ENCODE measurements at regions not wholly inside any gene's neighbourhood (a gene's known extent, or its start where the extent isn't known, plus 50 kb on each side); places are given as distances from the start of the nearest gene placed in this dataset.

DNA sequence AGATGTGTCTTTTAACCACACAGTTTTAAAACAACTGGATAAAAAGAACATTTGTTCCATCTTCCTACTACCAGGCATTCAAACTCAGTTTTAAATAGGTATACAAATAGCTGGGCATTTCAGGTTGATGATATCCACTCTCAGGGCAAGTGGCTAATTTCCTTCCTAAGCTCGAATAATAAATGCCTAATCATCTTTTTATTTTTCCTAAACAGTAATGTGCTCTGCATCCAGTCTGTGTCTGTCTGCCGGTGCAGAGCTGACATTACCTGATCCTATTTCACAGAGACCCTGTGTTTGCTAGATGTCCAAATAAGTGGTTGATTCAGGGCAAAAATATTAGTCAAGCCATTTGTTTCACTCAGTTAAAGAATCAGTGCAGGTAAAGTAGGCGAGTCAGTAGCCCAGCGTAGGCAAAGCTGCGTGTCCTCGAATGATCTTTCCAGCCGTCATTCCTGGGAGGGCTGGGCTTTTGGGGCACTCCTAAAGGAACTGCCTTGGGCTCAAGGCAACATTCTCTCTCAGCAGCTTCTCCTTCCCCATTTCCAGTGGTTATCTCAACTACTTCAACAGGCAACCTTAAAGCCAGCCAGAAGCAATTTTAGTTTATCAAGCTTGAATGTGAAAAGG is 74.2 kb upstream of the BMP2 start:
- Histone ChIP-seq H3K9me3 (ENCODE audit: control insufficient read depth, insufficient read depth, low read length) (no peaks in the 10 kb centered on the region), H3K4me3 (ENCODE audit: low read depth, low read length) (no peak overlapping the region), H3K27ac (ENCODE audit: low read depth, low read length) (no peak overlapping the region), H3K27me3 (ENCODE audit: control insufficient read depth, insufficient read depth, low read length) (no peaks in the 10 kb centered on the region)
- CTCF ChIA-PET = interaction anchor here (0.6 to 2.2 kb wide), 4 partner anchors 15 to 312 kb away, joined by 3 to 10 read pairs (median 3); no protein-coding TSS in a partner anchor
- TF ChIP-seq, protein P1, sequence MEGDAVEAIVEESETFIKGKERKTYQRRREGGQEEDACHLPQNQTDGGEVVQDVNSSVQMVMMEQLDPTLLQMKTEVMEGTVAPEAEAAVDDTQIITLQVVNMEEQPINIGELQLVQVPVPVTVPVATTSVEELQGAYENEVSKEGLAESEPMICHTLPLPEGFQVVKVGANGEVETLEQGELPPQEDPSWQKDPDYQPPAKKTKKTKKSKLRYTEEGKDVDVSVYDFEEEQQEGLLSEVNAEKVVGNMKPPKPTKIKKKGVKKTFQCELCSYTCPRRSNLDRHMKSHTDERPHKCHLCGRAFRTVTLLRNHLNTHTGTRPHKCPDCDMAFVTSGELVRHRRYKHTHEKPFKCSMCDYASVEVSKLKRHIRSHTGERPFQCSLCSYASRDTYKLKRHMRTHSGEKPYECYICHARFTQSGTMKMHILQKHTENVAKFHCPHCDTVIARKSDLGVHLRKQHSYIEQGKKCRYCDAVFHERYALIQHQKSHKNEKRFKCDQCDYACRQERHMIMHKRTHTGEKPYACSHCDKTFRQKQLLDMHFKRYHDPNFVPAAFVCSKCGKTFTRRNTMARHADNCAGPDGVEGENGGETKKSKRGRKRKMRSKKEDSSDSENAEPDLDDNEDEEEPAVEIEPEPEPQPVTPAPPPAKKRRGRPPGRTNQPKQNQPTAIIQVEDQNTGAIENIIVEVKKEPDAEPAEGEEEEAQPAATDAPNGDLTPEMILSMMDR (IDR thresholded peaks at IDR 0.05; ENCODE audit: low read depth, low read length) = no peak
- POLR2A ChIA-PET = no interaction called here
- DNase-seq (ENCODE audit: low read depth, low spot score) = no peak

DNA sequence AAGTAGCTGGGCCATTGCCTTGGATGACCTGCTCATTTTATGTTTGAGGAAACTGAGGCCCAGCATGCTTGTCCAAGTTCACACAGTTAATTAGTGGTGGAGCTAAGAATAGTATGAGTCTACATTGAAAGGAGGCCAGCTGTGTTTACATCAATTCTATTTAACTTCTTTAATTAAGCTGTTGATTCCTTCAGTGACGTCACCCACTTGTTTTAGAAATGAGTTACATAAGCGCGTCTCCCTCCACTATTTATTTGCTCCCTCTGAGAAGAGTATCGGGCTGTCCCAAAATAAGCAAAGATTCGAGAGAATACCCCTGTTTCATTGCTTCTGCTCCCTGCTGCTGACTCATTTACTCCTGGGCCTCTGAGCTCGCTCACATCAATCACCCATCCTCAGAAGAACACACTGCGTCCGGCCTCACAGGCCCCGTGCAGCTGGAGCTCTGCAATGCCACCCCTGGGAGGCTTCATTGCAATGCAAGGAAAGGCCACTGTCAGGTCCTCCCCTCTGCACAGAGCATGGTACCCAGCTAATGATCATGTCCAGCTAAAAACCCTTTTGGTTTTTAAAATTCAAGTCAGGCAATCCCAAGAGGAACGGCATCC is 74.8 kb upstream of the BMP2 start:
- DNase-seq (ENCODE audit: low read depth, low spot score) = no peak
- CTCF ChIA-PET = interaction anchor here (0.6 to 2.2 kb wide), 3 partner anchors 15 to 81 kb away, joined by 3 to 10 read pairs (median 3); no protein-coding TSS in a partner anchor
- H3K9me3 ChIP-seq (ENCODE audit: control insufficient read depth, insufficient read depth, low read length) = no peaks in the 10 kb centered on the region
- no peaks in the 10 kb centered on the region for H3K27me3 ChIP-seq (ENCODE audit: control insufficient read depth, insufficient read depth, low read length)
- POLR2A ChIA-PET = no interaction called here
- H3K4me3 ChIP-seq (ENCODE audit: low read depth, low read length) = no peak overlapping the region
- no peak overlapping the region for H3K27ac ChIP-seq (ENCODE audit: low read depth, low read length)
- TF ChIP-seq, protein P1 (IDR thresholded peaks at IDR 0.05; ENCODE audit: low read depth, low read length) = no peak

DNA sequence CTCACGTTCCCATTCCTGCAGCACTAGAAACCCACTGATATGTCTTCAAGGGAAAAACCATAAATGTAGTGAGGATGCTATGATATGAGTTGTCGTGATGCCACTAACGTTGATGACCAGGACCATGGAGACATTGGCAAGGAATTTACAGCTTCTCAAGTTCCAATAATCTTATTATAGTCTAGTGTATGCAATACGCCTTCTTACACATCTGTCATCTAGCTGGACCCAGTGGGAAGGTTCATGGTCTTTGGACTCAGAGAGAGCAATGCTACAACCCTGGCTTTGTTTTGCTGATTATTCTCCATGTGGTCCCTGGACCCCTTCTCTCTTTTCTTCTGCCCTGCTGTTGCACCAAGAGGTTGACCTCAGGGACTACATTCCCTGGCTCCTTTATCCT is 76.0 kb upstream of the BMP2 start:
- H3K9me3 ChIP-seq (ENCODE audit: control insufficient read depth, insufficient read depth, low read length) = no peaks in the 10 kb centered on the region
- CTCF ChIA-PET = no interaction called here
- DNase-seq (ENCODE audit: low read depth, low spot score) = no peak
- POLR2A ChIA-PET = no interaction called here
- TF ChIP-seq, protein P1 (IDR thresholded peaks at IDR 0.05; ENCODE audit: low read depth, low read length) = no peak
- no peak overlapping the region for H3K4me3 ChIP-seq (ENCODE audit: low read depth, low read length)
- no peaks in the 10 kb centered on the region for H3K27me3 ChIP-seq (ENCODE audit: control insufficient read depth, insufficient read depth, low read length)
- no peak overlapping the region for H3K27ac ChIP-seq (ENCODE audit: low read depth, low read length)

DNA sequence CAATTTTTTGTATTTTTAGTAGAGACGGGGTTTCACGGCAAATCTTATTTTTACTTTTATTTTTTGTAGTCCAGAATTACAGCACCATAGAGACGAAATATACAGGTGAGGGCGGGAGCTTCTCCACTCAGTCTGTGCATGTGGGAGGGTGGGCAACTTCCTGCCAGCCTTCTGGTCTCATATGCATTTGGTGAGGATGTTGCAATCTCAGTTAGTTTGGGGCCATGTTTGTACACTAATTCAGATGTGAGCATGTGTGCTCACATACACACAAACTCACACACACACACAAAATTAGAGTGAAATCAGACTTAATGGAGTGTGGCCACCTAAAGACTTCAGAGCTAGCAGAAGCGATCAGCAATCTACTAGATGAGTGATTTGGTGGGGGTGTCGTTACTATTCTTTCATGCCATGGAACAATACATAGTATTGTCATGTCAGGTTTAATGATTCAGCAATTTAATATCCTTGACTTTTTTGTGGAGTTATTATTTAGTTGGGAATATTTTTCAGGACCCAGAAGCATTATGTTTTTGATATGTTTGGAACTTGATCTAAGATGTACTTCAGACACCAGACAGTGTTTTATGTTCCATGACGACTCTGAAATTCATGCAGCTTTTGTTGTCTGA is 78.0 kb upstream of the BMP2 start:
- Histone ChIP-seq H3K9me3 (ENCODE audit: control insufficient read depth, insufficient read depth, low read length) (no peaks in the 10 kb centered on the region), H3K27ac (ENCODE audit: low read depth, low read length) (no peak overlapping the region), H3K4me3 (ENCODE audit: low read depth, low read length) (no peak overlapping the region), H3K27me3 (ENCODE audit: control insufficient read depth, insufficient read depth, low read length) (no peaks in the 10 kb centered on the region)
- TF ChIP-seq, protein P1 (IDR thresholded peaks at IDR 0.05; ENCODE audit: low read depth, low read length) = no peak
- ChIA-PET CTCF (no interaction called here), POLR2A (no interaction called here)
- no peak for DNase-seq (ENCODE audit: low read depth, low spot score)

DNA sequence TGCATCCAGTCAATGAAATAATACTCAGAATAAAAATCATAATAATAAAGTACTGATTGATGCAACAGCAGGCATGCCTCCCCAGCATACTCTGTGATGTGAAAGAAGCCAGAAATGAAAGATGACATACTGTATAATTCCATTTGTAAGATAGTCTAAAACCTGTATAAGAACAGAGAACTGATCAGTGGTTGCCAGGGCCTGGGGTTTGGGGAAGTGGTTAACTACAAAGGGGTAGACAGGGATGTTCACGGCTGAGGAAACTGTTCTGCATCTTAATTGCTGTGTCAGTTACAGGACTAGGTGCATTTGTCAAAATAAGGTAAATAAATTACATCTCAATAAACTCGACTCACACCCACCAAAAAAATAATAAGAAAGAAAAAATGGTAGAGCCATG is 81.3 kb upstream of the BMP2 start:
- Histone ChIP-seq H3K27me3 (ENCODE audit: control insufficient read depth, insufficient read depth, low read length) (no peaks in the 10 kb centered on the region), H3K9me3 (ENCODE audit: control insufficient read depth, insufficient read depth, low read length) (no peaks in the 10 kb centered on the region), H3K27ac (ENCODE audit: low read depth, low read length) (no peak overlapping the region), H3K4me3 (ENCODE audit: low read depth, low read length) (no peak overlapping the region)
- DNase-seq (ENCODE audit: low read depth, low spot score) = no peak
- ChIA-PET POLR2A (no interaction called here), CTCF (no interaction called here)
- TF ChIP-seq, protein P1 (IDR thresholded peaks at IDR 0.05; ENCODE audit: low read depth, low read length) = no peak

All from AG04450 (cell line).